ENCODE measurements at regions not wholly inside any gene's neighbourhood (a gene's known extent, or its start where the extent isn't known, plus 50 kb on each side); places are given as distances from the start of the nearest gene placed in this dataset.

DNA sequence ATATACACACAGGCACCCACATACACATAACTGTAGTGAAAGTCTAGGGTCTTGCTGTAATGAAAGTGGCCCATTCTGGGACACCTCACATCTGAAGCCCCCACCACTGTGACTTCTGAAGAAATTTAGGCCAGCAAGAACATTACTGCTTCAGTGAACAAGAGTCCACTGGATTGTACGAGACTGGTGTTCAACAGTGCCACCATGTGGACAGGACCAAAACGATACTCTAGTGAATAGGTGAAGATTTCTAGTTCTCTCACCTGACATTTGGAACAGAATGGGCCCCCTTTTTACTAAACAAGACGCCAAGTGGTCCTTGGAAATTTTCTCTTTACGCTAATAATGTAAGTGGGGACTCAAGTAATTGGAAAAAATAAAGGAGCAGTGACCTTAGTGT is 156.9 kb downstream of the MAFB start:
- Histone ChIP-seq H4K20me1 (ENCODE audit: low read depth, low read length) (no peaks in the 10 kb centered on the region), H3K4me2 (ENCODE audit: low read depth, low read length, poor library complexity, severe bottlenecking) (no peak overlapping the region), H3K9me3 (ENCODE audit: insufficient read depth, low read length) (peaks cover 18% of the 10 kb centered on the region; the same call in 1 of the 2 replicates), H3K4me3 (ENCODE audit: insufficient read depth, low read length, poor library complexity, severe bottlenecking) (no peak overlapping the region), H3K9me2 (replicated peaks; ENCODE audit: insufficient read depth, low read length) (no peaks in the 10 kb centered on the region), H3F3A (ENCODE audit: insufficient read depth) (no peaks in the 10 kb centered on the region), H3K9ac (ENCODE audit: low read length) (no peak overlapping the region), H3K36me3 (ENCODE audit: low read length) (no peaks in the 10 kb centered on the region), H3K27ac (ENCODE audit: low read depth, low read length) (no peak overlapping the region), H2AFZ (ENCODE audit: low read depth, low read length, severe bottlenecking) (no peak overlapping the region), H3K27me3 (ENCODE audit: low read length) (no peaks in the 10 kb centered on the region), H3K79me2 (ENCODE audit: insufficient read depth, low read length) (no peaks in the 10 kb centered on the region)
- no peak for TF ChIP-seq EZH2phosphoT487 (conservative IDR thresholded peaks at IDR 0.05; ENCODE audit: low read length)
- TF ChIP-seq, protein P1, sequence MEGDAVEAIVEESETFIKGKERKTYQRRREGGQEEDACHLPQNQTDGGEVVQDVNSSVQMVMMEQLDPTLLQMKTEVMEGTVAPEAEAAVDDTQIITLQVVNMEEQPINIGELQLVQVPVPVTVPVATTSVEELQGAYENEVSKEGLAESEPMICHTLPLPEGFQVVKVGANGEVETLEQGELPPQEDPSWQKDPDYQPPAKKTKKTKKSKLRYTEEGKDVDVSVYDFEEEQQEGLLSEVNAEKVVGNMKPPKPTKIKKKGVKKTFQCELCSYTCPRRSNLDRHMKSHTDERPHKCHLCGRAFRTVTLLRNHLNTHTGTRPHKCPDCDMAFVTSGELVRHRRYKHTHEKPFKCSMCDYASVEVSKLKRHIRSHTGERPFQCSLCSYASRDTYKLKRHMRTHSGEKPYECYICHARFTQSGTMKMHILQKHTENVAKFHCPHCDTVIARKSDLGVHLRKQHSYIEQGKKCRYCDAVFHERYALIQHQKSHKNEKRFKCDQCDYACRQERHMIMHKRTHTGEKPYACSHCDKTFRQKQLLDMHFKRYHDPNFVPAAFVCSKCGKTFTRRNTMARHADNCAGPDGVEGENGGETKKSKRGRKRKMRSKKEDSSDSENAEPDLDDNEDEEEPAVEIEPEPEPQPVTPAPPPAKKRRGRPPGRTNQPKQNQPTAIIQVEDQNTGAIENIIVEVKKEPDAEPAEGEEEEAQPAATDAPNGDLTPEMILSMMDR (IDR thresholded peaks at IDR 0.05; ENCODE audit: insufficient read depth, low read length, poor library complexity, severe bottlenecking), result peak; percentile 25

DNA sequence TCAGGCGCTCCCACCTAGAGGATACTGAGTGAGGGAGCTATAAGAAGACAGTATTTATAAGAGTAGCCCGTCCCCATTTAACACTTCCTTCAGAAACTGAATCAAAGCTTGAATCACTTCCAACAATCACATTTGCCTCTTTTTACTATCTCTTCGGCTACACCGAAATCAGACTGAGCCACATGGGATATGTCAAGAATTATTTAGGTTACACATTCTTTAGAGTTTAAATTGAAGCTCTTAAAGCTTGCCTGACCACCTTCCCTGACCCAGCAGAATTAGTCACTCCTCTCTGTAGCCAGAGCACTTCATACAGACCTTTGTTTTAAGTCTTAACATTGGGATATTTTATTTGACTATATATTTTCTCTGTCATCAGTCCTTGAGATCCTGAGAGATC is 163.7 kb downstream of the MAFB start:
- H3K9me2 ChIP-seq (replicated peaks; ENCODE audit: insufficient read depth, low read length), result no peaks in the 10 kb centered on the region
- no peak overlapping the region for H3K9ac ChIP-seq (ENCODE audit: low read length)
- no peaks in the 10 kb centered on the region for H3K36me3 ChIP-seq (ENCODE audit: low read length)
- H3F3A ChIP-seq (ENCODE audit: insufficient read depth), result no peaks in the 10 kb centered on the region
- no peak overlapping the region for H3K27ac ChIP-seq (ENCODE audit: low read depth, low read length)
- H3K27me3 ChIP-seq (ENCODE audit: low read length), result no peaks in the 10 kb centered on the region
- no peak overlapping the region for H3K4me2 ChIP-seq (ENCODE audit: low read depth, low read length, poor library complexity, severe bottlenecking)
- no peaks in the 10 kb centered on the region for H3K79me2 ChIP-seq (ENCODE audit: insufficient read depth, low read length)
- H3K9me3 ChIP-seq (ENCODE audit: insufficient read depth, low read length), result no peaks in the 10 kb centered on the region
- H4K20me1 ChIP-seq (ENCODE audit: low read depth, low read length), result no peaks in the 10 kb centered on the region
- H3K4me3 ChIP-seq (ENCODE audit: insufficient read depth, low read length, poor library complexity, severe bottlenecking), result no peak overlapping the region
- no peak for TF ChIP-seq EZH2phosphoT487 (conservative IDR thresholded peaks at IDR 0.05; ENCODE audit: low read length)
- TF ChIP-seq, protein P1 (IDR thresholded peaks at IDR 0.05; ENCODE audit: insufficient read depth, low read length, poor library complexity, severe bottlenecking), result no peak
- no peak overlapping the region for H2AFZ ChIP-seq (ENCODE audit: low read depth, low read length, severe bottlenecking)

DNA sequence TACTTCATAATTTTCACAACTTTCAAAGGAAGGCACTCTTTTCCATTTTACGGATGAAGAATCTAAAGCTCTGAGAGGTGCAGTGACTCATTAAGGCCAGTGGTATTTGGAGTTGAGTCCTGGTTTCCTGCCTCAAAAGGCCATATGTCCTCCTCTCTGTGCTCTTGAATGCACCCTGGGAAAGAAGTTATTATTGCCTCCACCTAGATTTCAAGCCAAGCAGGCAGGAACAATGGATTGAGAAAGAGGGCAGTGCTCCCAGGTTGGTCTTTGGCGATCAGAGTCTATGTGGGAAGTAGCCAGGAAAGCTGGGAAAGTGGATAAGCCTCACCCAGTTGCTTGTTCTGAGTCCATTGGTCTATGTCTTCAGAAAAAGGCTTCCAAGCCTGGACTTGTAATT is 165.0 kb downstream of the MAFB start:
- Histone ChIP-seq H3K79me2 (ENCODE audit: insufficient read depth, low read length) (no peaks in the 10 kb centered on the region), H4K20me1 (ENCODE audit: low read depth, low read length) (no peaks in the 10 kb centered on the region), H3K4me3 (ENCODE audit: insufficient read depth, low read length, poor library complexity, severe bottlenecking) (no peak overlapping the region), H3K4me2 (ENCODE audit: low read depth, low read length, poor library complexity, severe bottlenecking) (no peak overlapping the region), H3K36me3 (ENCODE audit: low read length) (no peaks in the 10 kb centered on the region), H3K9me3 (ENCODE audit: insufficient read depth, low read length) (no peaks in the 10 kb centered on the region), H2AFZ (ENCODE audit: low read depth, low read length, severe bottlenecking) (no peak overlapping the region), H3K27me3 (ENCODE audit: low read length) (no peaks in the 10 kb centered on the region), H3K27ac (ENCODE audit: low read depth, low read length) (no peak overlapping the region), H3K9me2 (replicated peaks; ENCODE audit: insufficient read depth, low read length) (no peaks in the 10 kb centered on the region), H3F3A (ENCODE audit: insufficient read depth) (no peaks in the 10 kb centered on the region), H3K9ac (ENCODE audit: low read length) (no peak overlapping the region)
- TF ChIP-seq EZH2phosphoT487 (conservative IDR thresholded peaks at IDR 0.05; ENCODE audit: low read length), result no peak
- TF ChIP-seq, protein P1 (IDR thresholded peaks at IDR 0.05; ENCODE audit: insufficient read depth, low read length, poor library complexity, severe bottlenecking), result no peak

All from SU-DHL-6 (cell line).